GM19372 (cell line): ENCODE measurements at regions not wholly inside any gene's neighbourhood (a gene's known extent, or its start where the extent isn't known, plus 50 kb on each side); places are given as distances from the start of the nearest gene placed in this dataset.

ENCODE experiments used
- ATAC-seq: cut with Tn5 transposase; IDR thresholded peaks from one replicate; pipeline ENCODE4 v1.9.1; 2021; ENCODE audit warnings: mild to moderate bottlenecking, low read depth, moderate library complexity; ENCODE audit not compliant: unreplicated experiment

DNA sequence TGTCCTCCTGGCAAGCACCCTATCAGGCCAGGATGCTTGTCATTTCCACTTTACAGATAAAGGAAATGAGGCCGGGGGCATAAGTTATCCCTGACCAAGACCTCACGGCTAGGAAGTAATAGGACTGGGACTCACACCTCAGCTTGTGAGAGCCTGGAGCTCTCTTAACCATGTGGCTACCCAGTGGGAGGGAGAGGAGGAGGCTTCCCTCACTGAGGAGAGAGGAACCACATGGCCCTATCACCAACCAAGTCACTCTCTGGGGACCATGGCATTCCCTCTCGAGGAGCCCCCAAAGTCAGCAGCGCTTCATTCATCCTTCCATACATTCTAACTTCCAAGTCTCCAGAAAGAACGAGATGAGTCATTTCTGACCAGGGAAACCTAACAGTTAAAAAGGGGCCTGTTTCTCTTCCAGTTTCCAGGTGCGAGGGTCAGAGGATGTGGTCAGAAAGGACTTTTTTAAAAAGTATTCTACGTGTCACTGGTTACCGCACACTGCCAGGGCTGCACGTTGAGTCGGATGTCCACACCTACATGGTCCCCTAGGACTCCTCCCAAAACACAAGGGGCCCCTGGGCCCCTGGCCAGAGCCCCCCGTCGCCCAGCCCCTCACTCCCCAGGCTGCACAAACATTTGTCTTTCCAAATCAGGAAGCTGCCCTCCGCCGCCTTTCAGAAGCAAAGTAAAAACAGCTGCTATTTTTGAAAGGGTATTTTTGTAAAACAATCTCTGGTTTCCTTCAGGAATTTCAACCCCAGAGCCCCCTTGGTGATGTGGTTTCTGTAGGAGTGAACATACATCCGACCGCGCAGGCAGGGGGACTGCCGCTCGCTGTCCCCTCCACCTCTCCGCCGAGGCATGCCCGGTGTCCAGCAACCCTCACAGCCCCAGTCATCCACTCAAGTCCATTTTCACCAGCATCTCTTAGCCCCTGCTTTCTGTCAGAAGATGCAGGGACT lies 128.2 kb upstream of the CHST15 start:
- peak; percentile 63 for ATAC-seq

DNA sequence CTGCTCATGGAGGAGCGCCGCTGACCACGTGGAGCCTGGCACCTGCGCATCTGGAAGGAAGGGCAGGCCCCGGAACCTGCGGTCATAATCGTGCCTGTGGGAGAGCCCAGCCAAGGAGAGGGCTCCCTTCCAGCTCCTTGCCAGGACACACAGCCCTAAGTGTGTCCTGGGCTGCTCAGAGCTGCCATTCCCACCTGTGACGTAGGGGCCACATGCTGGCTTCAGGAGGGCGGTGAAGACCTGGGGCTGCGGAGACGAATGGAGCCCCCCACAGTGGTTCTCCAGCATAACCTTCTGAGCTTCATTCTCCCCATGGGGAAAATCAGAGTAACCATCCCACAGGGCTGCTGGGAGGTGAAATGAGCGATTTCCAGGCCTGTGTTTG lies 127.6 kb upstream of the CHST15 start:
- no peak for ATAC-seq

DNA sequence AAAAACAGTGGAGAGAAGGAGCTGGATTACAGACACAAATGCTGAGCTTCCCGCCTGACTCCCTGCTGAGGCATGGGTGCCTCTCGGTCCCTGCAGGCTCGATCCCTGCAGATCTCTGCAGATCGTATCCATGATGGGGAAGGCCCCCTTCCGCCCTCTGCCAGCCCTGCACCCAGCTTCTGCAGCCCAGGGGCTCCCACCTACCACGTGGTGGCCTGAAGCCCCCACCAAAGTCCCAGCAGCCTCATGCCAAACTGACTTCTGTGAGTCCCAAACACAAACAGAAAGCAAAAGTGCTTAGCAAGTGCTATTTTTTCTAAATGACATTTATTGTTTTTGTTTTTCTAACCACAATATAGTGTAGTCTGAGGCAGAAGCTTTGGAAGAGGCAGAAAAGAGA lies 127.1 kb upstream of the CHST15 start:
- no peak for ATAC-seq

DNA sequence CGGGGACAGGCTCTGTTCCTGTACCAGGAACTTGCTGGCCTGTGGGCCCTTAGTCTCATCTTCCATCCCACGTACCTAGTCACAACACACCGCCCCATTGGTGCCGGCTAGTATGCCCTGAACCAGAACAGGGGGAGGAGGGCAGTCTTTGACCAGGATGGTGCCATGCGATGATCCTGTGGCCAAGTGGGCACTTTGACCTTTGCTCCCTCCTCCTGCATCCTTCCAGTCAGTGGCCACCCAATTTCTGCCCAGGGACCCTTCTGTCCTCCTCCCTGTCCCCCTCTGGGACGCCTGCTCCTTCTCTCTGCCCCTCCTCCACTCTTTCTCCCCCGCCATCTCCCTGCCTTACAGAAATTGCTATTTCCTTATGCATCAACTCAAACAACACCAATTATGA lies 126.3 kb upstream of the CHST15 start:
- no peak for ATAC-seq

DNA sequence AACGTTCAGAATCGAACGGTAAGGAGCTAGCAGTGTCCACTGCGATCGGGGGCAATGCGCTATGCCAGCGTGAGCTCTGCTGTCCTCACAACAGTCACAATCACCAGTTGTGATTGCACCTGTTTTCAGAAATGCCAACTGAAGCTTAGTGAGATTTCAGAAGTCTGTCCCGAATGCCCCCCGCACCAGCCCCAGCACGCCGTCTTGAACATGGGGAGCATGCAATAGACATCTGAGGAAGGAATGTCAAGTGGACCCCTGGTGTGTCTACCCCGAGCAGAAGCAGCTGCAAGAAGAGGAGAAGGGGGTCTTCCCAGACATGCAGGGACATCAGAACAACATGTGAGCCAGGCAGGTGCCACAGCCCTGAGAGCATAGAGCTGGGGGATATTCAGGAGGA lies 125.7 kb upstream of the CHST15 start:
- no peak for ATAC-seq

- no peak for ATAC-seq
Measured at GRCh38 chr10:124217906-124218804, 124.8 kb upstream of the CHST15 start.

DNA sequence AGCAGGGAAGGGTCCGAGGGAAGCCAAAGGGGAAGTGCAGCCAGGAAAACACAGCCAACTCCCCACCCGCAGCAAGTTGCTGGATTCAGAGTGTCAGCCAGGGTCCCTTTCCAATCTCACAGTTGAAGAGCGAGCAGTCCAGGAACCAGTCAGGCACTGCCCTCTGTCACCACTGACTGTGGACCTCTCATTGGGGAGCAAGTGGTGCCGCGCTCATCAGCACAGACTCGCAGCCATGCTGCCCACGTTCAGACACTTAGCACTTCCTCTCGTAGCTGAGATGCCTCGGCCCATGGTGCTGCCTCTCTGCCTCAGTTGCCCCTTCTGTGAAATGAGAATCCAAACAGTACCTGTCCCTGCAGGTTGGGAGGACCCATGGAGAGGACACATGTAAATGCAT lies 123.6 kb upstream of the CHST15 start:
- ATAC-seq: no peak

GRCh38 chr10:124214610-124215375 lies 121.4 kb upstream of the CHST15 start:
- ATAC-seq: no peak

DNA sequence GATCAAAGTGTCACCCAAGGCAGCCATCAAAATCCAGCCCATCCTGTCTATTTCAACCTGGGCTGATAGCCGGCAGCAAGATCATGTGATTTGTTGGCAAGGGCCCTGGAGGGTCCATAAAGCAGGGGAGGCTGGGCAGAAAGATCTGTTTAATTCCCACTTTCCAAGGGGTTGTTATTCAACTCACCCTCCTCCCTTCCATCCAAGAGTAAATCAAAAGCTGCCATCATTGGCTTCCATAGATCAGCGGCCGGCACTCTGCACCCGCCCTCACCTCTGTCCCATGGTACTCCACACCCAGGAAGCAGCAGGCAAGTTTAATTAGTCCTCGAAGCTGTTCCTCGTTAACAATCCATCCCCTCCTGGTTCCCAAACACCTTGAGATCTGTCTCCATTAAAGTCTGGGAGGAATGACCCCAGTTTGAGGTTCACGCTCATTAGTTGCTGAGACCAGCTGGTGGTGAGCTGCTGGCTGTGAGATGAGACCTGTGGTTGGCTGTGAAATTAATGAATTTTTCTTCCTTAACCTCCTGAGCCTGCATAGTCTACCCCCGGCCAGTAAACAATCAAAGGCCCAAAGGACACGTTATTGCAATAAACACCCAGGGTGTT lies 120.6 kb upstream of the CHST15 start:
- ATAC-seq: no peak

DNA sequence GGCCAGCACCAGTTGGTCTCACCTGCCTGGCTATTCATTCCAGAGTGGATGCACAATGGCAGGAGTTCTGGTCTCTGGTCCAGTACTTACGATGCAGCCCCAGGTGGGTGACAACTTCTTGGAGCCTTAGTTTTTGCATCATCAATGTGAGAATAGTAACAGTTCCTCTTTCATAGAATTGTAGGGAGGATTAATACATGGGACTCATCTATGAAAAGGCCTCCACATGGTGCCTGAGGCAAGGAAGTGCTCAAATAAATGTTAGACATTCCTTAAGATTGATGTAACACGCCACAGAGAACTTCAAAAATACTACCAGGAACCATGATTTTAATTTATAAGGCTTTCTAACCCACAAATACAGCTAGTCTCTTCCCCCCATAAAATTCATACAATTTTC lies 120.1 kb upstream of the CHST15 start:
- no peak for ATAC-seq

- ATAC-seq: no peak
Measured at GRCh38 chr10:124212702-124213101, 119.3 kb upstream of the CHST15 start.

- no peak for ATAC-seq
Measured at GRCh38 chr10:124211921-124212320, 118.5 kb upstream of the CHST15 start.

GRCh38 chr10:124210263-124210662 lies 116.9 kb upstream of the CHST15 start:
- no peak for ATAC-seq

- ATAC-seq: no peak
Measured at GRCh38 chr10:124207391-124207790, 114.0 kb upstream of the CHST15 start.

- no peak for ATAC-seq
Measured at GRCh38 chr10:124206616-124207015, 113.2 kb upstream of the CHST15 start.

DNA sequence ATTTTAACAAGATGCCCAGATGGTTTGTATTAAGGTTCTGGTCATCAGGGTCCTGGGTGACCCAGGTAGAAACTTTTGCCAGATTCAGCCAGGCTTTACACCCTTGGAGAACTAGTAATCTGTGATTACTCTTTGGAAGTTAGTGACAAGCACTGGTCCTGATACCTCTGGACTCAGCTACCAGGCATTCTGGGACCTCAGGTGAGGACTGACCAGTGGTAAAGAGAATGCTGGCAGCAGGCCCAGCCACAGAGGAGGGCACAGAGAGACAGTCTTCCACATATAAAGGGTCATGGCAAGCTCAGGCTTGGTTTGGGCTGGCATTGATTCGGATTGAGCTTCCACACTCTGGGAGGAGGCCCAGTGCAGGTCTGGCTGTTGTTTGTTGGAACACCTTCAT lies 112.0 kb upstream of the CHST15 start:
- no peak for ATAC-seq

GRCh38 chr10:124204726-124205125 lies 111.3 kb upstream of the CHST15 start:
- no peak for ATAC-seq

GRCh38 chr10:124200011-124200410 lies 106.6 kb upstream of the CHST15 start:
- no peak for ATAC-seq

DNA sequence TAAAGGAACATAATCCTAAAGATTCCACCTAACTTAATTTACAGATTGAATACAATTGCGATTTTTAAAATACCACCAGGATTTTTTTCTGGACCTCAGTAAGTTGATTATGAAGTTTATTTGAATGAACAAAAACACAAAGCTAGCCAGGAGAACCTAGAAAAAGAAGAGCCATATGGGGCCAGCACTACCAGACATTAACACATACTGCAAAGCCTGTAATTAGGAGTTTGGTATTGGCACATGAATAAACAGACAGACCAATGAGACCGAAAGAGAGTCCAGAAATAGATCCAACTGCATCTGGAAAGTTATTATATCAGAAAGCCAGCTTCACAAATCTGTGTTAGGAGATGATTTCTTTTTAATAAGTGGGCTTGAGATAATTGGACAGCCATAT lies 105.5 kb upstream of the CHST15 start:
- ATAC-seq: no peak

DNA sequence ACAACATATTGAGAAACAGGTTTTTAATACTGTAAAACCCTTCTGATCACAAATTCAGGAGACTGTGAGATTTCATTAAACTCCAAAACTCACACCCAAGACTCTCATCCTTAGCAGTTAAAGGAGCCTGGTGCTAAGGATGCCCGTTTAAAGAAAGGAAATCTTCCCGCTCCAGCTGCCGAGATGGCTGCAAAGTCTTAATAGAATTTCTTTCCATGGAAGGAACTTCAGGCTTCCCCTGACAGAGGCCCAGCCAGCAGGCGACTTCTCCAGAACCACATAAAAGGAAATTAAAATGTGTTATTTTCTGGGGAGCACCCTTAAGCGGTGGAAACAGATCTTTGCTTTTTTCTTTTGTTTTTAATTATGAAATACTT lies 104.7 kb upstream of the CHST15 start:
- ATAC-seq: no peak
